RWPE1 (cell line): ENCODE measurements at regions not wholly inside any gene's neighbourhood (a gene's known extent, or its start where the extent isn't known, plus 50 kb on each side); places are given as distances from the start of the nearest gene placed in this dataset.

Source experiments
- CTCF ChIA-PET: fragments of 350-600 bp; sonication (Branson Sonifier 250); formaldehyde crosslinking; extraction: SDS; loops from one replicate; lab custom pipeline; 2021; lab: Yijun Ruan, JAX
- POLR2A ChIA-PET: fragments of 400-600 bp; formaldehyde crosslinking; extraction: SDS; loops from one replicate; lab custom pipeline; 2020; ENCODE audit warnings: antibody characterized with exemption; ENCODE audit not compliant: low non-redundant PET; lab: Yijun Ruan, JAX
- DNase-seq: peaks from one replicate; pipeline ENCODE4 v3.0.0; 2012; ENCODE audit warnings: low spot score
- H3K27ac ChIP-seq: fragments of 450-650 bp; 2 replicates; pipeline ENCODE4 v1.5.1; 2017
- TF ChIP-seq, protein P1 (sequence below): fragments of 450-650 bp; conservative IDR thresholded peaks from 2 replicates; pipeline ENCODE4 v1.5.1; 2017; ENCODE audit warnings: low read depth, mild to moderate bottlenecking

DNA sequence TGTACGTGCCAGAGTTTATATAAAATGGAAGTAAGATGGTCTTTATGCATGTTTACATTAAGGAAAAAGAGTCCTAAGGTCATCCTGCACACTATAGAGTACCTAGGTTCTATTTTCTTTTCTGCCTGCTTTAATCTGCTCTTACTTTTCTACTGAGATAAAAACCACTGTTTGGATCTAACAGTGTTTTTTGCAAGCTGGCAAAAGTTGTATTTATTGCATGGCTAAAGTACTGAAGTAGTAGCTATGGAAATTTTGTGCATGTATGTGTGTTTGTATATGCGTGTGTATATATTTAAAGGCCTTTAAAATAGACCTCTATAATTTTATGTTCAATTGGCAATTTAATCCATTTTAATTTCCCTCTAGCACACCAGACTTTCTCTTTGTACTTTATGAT is 98.3 kb upstream of the CPSF6 start:
- TF ChIP-seq, protein P1, sequence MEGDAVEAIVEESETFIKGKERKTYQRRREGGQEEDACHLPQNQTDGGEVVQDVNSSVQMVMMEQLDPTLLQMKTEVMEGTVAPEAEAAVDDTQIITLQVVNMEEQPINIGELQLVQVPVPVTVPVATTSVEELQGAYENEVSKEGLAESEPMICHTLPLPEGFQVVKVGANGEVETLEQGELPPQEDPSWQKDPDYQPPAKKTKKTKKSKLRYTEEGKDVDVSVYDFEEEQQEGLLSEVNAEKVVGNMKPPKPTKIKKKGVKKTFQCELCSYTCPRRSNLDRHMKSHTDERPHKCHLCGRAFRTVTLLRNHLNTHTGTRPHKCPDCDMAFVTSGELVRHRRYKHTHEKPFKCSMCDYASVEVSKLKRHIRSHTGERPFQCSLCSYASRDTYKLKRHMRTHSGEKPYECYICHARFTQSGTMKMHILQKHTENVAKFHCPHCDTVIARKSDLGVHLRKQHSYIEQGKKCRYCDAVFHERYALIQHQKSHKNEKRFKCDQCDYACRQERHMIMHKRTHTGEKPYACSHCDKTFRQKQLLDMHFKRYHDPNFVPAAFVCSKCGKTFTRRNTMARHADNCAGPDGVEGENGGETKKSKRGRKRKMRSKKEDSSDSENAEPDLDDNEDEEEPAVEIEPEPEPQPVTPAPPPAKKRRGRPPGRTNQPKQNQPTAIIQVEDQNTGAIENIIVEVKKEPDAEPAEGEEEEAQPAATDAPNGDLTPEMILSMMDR, result no peak
- no peak overlapping the region for H3K27ac ChIP-seq
- ChIA-PET CTCF (interaction anchor here (0.6 kb wide), 1 partner anchor 738 kb away, joined by 4 read pairs; no protein-coding TSS in a partner anchor), POLR2A (no interaction called here)
- DNase-seq, result no peak

DNA sequence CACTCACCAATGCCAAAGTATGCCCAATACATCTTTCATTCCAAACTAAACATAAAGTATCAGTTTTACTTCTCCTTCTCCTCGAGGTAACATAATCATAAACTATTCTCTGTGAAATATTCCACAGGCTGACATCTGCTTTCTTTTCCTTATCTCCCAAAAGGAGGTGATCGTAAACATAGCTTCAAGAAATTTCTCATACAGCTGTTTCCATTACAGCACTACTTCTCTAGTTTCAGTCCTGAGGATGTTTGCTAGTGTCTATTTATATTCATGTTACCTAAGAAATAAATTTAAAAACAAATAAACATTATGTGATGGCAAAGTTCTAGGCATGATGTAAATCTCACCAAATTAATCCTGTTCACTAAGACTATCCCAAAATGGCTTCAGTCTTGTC is 90.1 kb upstream of the CPSF6 start:
- H3K27ac ChIP-seq, result no peak overlapping the region
- ChIA-PET POLR2A (interaction anchor here (0.7 kb wide), 1 partner anchor 18 kb away, joined by 3 read pairs; no protein-coding TSS in a partner anchor), CTCF (interaction anchor here (0.6 to 0.7 kb wide), 2 partner anchors 21 to 1441 kb away, joined by 3 to 4 read pairs; no protein-coding TSS in a partner anchor)
- DNase-seq, result no peak
- TF ChIP-seq, protein P1, result no peak

DNA sequence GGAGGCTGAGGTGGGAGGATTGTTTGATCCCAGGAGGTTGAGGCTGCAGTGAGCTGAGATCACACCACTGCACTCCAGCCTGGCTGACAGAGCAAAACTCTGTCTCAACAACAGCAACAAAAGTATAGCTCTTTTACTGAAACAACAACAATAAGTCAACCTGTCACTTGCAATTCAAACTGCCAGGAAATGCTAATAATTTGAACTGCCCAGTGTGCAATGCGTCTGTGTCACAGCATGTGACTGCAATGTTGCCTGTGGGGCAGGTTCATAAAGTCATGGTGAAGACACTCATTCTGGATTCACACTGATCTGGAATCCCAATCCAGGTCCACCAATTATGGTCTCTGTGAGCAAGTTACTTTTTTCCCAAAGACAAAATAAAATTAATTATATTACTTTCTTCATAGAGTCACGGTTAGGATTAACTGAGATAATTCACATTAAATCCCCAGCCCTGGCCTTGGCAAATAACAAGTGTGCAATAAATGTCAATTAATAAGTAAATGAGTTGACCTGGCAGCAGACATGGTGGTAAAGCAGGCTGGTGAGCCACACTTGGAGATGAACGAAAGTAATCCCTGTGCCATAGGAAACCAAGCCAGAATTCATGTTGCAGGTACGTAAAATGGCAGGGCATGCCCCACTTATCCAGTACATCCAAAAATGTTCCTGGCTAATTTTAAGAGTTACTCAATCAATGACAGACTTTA is 89.1 kb upstream of the CPSF6 start:
- TF ChIP-seq, protein P1, result no peak
- POLR2A ChIA-PET, result no interaction called here
- H3K27ac ChIP-seq, result no peak overlapping the region
- CTCF ChIA-PET, result no interaction called here
- DNase-seq, result no peak

DNA sequence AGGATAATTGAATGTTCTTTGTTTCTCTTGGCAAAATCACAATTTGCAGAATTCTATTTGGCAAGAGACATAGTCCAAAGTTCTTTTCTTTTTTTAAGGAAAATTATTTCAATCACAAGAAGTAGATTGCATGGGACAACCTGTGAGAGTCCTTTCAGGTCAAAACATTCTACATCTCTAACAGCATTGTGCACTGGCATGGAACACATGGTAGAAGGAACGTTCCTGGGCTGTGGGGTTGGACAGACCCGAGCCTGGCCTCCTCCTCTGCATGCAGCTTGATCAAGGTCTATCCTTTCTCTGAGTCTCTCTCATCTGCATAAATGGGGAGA is 88.6 kb upstream of the CPSF6 start:
- ChIA-PET CTCF (no interaction called here), POLR2A (no interaction called here)
- no peak for DNase-seq
- no peak overlapping the region for H3K27ac ChIP-seq
- TF ChIP-seq, protein P1, result no peak

DNA sequence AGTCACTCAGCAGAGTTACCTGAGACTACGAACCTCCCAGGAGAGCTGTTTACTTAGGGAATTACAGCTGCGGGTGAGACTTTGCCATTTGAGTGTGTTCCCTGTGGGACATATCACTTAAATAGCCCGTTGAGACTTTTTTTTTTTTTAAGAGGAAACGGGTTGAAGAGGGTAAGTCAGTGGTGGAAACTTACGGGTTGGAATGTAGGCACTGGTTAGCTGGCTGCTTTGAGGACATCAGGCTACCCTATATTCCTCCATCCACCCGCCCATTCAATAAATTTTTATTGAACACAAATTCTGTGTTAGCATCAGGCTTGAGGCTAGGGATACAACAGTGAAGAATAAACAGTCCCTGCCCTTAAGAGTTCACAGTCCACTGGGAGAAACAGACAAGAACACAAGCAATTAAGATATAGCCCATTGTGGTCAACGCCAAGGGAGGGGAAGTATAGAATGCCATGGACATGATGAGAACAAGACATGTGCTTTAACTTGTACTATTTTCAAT is 88.1 kb upstream of the CPSF6 start:
- no peak for DNase-seq
- TF ChIP-seq, protein P1, result no peak
- H3K27ac ChIP-seq, result no peak overlapping the region
- CTCF ChIA-PET, result no interaction called here
- POLR2A ChIA-PET, result no interaction called here

DNA sequence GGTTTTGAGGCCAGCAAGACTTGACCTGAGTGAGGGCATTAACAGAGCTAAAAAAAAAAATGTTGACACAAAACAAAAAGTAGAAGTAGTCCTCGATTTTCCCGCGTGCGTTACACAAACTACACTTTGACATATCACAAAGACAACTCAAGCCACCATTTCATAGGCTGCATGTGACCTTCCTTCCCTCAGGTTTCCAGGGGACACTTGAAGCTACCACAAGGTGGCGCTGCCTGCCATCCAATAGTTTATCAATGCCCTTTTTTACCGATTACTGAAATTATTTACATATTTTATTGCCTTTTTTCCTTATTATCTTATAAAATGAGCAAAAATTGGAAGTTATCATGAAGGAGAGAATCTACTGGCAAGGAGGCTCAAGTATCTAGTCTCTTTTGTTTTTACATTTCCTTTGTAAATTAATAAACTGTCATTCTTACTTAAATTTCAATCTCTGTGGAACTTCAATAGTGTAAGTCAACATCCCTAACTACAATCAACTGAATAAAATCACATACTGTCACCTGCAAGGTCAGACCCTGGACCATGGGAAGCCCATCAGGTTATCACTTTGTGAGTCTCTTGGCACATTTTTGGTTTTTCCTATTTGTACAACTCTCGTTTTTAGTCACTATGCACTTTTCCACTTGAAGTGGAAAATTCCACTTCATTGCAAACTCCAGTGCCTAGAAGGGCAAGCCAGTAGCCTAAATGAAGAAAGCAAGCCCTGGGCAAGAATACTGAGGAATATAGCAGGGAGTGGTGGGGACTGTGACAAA is 84.6 kb upstream of the CPSF6 start:
- ChIA-PET POLR2A (no interaction called here), CTCF (interaction anchor here (0.5 to 1.0 kb wide), 11 partner anchors 10 to 485 kb away, joined by 3 to 5 read pairs (median 3); no protein-coding TSS in a partner anchor)
- DNase-seq, result peak; percentile 55
- no peak overlapping the region for H3K27ac ChIP-seq
- TF ChIP-seq, protein P1, result peak; percentile 91
